ENCODE measurements at regions not wholly inside any gene's neighbourhood (a gene's known extent, or its start where the extent isn't known, plus 50 kb on each side); places are given as distances from the start of the nearest gene placed in this dataset.
A peak's percentile ranks its signal among the peaks of the same experiment; 100 is the strongest.

DNA sequence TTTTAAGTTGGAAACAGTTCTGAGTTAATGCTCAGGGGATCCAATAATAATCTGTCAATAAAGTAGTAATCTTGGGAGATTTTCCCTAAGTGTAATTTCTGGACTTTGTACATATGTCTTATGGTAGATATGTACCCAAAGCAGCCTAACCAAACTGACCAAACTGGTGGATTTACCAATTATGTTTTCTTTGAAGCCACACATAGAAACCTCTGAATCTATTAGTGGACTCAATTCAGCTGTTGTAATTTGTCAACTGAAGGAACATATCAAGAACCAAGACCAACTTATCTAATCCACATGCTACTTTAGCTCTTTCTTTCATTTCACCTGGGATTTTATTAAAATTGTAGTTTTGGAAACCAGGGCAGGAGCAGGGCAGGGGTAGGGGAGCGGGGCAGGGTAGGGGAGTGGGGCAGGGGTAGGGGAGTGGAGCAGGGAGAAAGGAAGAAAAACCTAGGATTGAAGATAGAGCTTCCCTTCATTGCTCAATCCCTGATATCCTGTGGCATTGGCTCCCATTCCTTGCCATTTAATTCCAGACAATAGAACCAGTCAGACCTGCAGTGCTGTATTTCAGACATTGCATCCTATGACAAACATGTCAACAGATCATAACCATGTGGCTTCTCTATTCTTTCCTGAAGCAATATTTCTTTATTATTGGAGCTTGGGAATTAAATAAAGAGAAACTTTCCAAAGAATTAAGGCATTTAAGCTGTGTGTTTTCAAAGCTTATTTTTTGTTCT is 101.8 kb downstream of the NFKBIZ start:
- Histone ChIP-seq H3K36me3 (no peaks in the 10 kb centered on the region), H3K9me3 (no peaks in the 10 kb centered on the region), H3K4me1 (peaks cover 0 to 16% (median 3%) of the 10 kb centered on the region in 6 donors), H3K4me3 (no peak overlapping the region), H3K27ac (peak overlapping the region in 4 of 8 donors; percentile 19 to 55 (median 33)), H3K27me3 (replicated peaks in 1 of 7) (no peaks in the 10 kb centered on the region)
- DNase-seq: no peak
- intact Hi-C loops (cut with DNase I; ENCODE audit: low total_unique reads): no loop called here
- TF ChIP-seq POLR2A (IDR thresholded peaks at IDR 0.05) (no peak), POLR2AphosphoS5 (IDR thresholded peaks at IDR 0.05) (no peak)
- TF ChIP-seq, protein P1, sequence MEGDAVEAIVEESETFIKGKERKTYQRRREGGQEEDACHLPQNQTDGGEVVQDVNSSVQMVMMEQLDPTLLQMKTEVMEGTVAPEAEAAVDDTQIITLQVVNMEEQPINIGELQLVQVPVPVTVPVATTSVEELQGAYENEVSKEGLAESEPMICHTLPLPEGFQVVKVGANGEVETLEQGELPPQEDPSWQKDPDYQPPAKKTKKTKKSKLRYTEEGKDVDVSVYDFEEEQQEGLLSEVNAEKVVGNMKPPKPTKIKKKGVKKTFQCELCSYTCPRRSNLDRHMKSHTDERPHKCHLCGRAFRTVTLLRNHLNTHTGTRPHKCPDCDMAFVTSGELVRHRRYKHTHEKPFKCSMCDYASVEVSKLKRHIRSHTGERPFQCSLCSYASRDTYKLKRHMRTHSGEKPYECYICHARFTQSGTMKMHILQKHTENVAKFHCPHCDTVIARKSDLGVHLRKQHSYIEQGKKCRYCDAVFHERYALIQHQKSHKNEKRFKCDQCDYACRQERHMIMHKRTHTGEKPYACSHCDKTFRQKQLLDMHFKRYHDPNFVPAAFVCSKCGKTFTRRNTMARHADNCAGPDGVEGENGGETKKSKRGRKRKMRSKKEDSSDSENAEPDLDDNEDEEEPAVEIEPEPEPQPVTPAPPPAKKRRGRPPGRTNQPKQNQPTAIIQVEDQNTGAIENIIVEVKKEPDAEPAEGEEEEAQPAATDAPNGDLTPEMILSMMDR (IDR thresholded peaks at IDR 0.05 in 8 of 11, conservative IDR thresholded peaks at IDR 0.05 in 3 of 11): no peak
- 95 to 100% (median 100%) methylated on average over 1 of the region's 1 CpG for WGBS, 5 donors

DNA sequence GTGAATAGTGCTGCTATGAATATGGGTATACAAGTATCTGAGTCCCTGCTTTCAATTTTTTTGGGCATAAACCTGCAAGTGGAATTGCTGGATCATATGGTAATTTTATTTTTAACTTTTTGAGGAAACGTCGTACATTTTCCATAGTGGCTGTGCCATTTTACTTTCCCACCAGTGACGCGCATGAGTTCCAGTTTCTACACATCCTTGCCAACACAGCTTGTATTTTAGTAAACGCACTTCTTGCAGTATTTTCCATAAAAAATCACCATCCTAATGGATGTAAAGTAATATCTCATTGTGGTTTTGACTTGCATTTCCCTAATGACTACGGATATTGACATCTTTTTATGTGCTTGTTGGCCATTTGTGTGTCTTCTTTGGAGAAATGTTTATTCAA is 105.0 kb downstream of the NFKBIZ start:
- TF ChIP-seq POLR2A (IDR thresholded peaks at IDR 0.05): no peak
- TF ChIP-seq POLR2AphosphoS5 (IDR thresholded peaks at IDR 0.05): no peak
- TF ChIP-seq, protein P1 (IDR thresholded peaks at IDR 0.05 in 8 of 11, conservative IDR thresholded peaks at IDR 0.05 in 3 of 11): no peak
- Histone ChIP-seq H3K27ac (no peak overlapping the region), H3K9me3 (no peaks in the 10 kb centered on the region), H3K27me3 (replicated peaks in 1 of 7) (no peaks in the 10 kb centered on the region), H3K4me1 (peaks cover 0 to 12% (median 1%) of the 10 kb centered on the region in 6 donors), H3K36me3 (no peaks in the 10 kb centered on the region), H3K4me3 (no peak overlapping the region)
- intact Hi-C loops (cut with DNase I; ENCODE audit: low total_unique reads): no loop called here
- WGBS, 5 donors: 70 to 88% (median 78%) methylated on average over 6 of the region's 6 CpGs
- no peak for DNase-seq

- H3K27ac ChIP-seq: no peak overlapping the region
- no peak for DNase-seq
- no peak overlapping the region for H3K4me3 ChIP-seq
- no peaks in the 10 kb centered on the region for H3K27me3 ChIP-seq (replicated peaks in 1 of 7)
- no peaks in the 10 kb centered on the region for H3K36me3 ChIP-seq
- TF ChIP-seq POLR2A (IDR thresholded peaks at IDR 0.05): no peak
- TF ChIP-seq POLR2AphosphoS5 (IDR thresholded peaks at IDR 0.05): no peak
- peaks cover 0 to 12% (median 1%) of the 10 kb centered on the region in 6 donors for H3K4me1 ChIP-seq
- H3K9me3 ChIP-seq: no peaks in the 10 kb centered on the region
- WGBS, 5 donors: 26 to 42% (median 37%) methylated on average over 3 of the region's 3 CpGs
- intact Hi-C loops (cut with DNase I; ENCODE audit: low total_unique reads): no loop called here
These were observed 105.6 kb downstream of the NFKBIZ start for GRCh38 chr3:101954936-101955335.

GRCh38 chr3:101962055-101962454 is 112.7 kb downstream of the NFKBIZ start:
- 67 to 89% (median 79%) methylated on average over 1 of the region's 1 CpG for WGBS, 5 donors
- Histone ChIP-seq H3K36me3 (no peaks in the 10 kb centered on the region), H3K27ac (no peak overlapping the region), H3K27me3 (replicated peaks in 1 of 7) (no peaks in the 10 kb centered on the region), H3K9me3 (peaks cover 0 to 5% (median 0%) of the 10 kb centered on the region in 8 donors), H3K4me3 (no peak overlapping the region), H3K4me1 (peaks cover 0 to 12% (median 0%) of the 10 kb centered on the region in 6 donors)
- DNase-seq: no peak
- intact Hi-C loops (cut with DNase I; ENCODE audit: low total_unique reads): no loop called here
- no peak for TF ChIP-seq POLR2AphosphoS5 (IDR thresholded peaks at IDR 0.05)
- no peak for TF ChIP-seq POLR2A (IDR thresholded peaks at IDR 0.05)
- TF ChIP-seq, protein P1 (IDR thresholded peaks at IDR 0.05 in 8 of 11, conservative IDR thresholded peaks at IDR 0.05 in 3 of 11): no peak

Data from spleen (tissue), 11 donors.